ENCODE measurements at regions not wholly inside any gene's neighbourhood (a gene's known extent, or its start where the extent isn't known, plus 50 kb on each side); places are given as distances from the start of the nearest gene placed in this dataset.
"Not testable (repeated sequence)": the region's sequence is repeated elsewhere in the genome, so short reads cannot be mapped to it uniquely, and the experiment has no call there.

DNA sequence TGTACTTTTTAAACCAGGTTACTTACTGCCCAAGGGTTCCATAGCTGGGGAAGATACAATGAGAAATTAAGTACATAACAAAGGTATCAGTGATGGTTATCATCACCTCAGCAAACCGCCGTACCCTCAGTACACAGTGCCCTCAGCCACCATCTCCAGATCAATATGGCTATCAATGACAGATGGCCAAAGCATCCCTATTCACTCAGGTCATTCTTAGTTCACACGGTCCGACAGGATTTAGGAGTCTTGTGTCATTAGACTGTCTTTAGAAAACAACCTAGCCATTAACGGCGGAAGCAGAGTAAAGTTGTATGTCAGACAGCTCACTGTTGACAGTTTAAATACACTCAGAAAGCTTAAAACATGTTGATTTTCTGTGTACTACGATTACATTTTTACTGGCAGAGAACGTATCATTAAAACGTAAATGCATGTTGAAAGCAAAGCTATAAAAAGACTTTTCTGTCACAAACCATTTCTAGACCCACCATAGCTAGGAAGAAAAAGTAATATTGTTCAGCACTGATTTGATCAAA is 106.9 kb downstream of the HOXA1 start:
- H3K27ac ChIP-seq (ENCODE audit: low read depth, low read length): no peak overlapping the region
- no peaks in the 10 kb centered on the region for H3K27me3 ChIP-seq (ENCODE audit: control insufficient read depth in 2 of 2, insufficient read depth in 2 of 2, low read length in 2 of 2)
- ChIA-PET CTCF (no interaction called here), POLR2A (no interaction called here)
- no peaks in the 10 kb centered on the region for H3K9me3 ChIP-seq (ENCODE audit: control insufficient read depth in 2 of 3, low read length in 3 of 3)
- intact Hi-C loops (cut with micrococcal nuclease): no loop called here
- H3K36me3 ChIP-seq (ENCODE audit: control insufficient read depth in 2 of 3, insufficient read depth in 3 of 3, low read length in 3 of 3): no peaks in the 10 kb centered on the region
- DNase-seq (no peak), ATAC-seq (no peak)
- Mint-ChIP-seq H3K36me3 (no peaks in the 10 kb centered on the region), H3K4me1 (no peaks in the 10 kb centered on the region), H3K4me3 (no peak overlapping the region), H3K27ac (no peak overlapping the region), H3K9me3 (peaks cover 0 to 2% (median 0%) of the 10 kb centered on the region in 11 donors), H3K27me3 (peaks cover 4 to 11% (median 7%) of the 10 kb centered on the region in 5 donors)
- H3K4me3 ChIP-seq (ENCODE audit: low read length): no peak overlapping the region
- no peaks in the 10 kb centered on the region for H3K4me1 ChIP-seq (ENCODE audit: control insufficient read depth in 2 of 2, insufficient read depth in 2 of 2, low read length in 2 of 2)

DNA sequence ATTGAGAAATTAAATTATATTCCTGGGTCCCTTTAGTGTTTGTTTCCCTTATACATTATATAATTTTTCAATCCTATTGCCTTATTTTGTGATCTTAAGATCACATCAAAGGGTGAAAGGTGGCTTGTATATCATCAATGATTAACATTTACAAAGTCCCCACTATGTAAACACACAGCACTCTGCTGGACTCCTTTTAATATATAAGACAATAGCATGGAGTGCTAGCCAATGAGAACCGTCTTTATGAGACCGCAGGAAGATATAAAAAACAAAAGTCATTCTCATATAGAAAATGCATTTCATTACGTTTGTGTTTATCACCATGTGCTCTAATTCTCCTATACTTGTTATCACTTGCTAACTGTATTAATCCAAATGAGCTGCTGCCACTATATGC is 108.5 kb downstream of the HOXA1 start:
- intact Hi-C loops (cut with micrococcal nuclease): no loop called here
- ChIA-PET POLR2A (no interaction called here), CTCF (no interaction called here)
- Histone ChIP-seq H3K27ac (ENCODE audit: low read depth, low read length) (no peak overlapping the region), H3K9me3 (ENCODE audit: control insufficient read depth in 2 of 3, low read length in 3 of 3) (no peaks in the 10 kb centered on the region), H3K4me1 (ENCODE audit: control insufficient read depth in 2 of 2, insufficient read depth in 2 of 2, low read length in 2 of 2) (no peaks in the 10 kb centered on the region), H3K4me3 (ENCODE audit: low read length) (no peak overlapping the region), H3K27me3 (ENCODE audit: control insufficient read depth in 2 of 2, insufficient read depth in 2 of 2, low read length in 2 of 2) (no peaks in the 10 kb centered on the region), H3K36me3 (ENCODE audit: control insufficient read depth in 2 of 3, insufficient read depth in 3 of 3, low read length in 3 of 3) (no peaks in the 10 kb centered on the region)
- H3K36me3 Mint-ChIP-seq: peaks cover 0 to 3% (median 0%) of the 10 kb centered on the region in 5 donors
- no peaks in the 10 kb centered on the region for H3K4me1 Mint-ChIP-seq
- no peak overlapping the region for H3K4me3 Mint-ChIP-seq
- ATAC-seq: no peak
- H3K9me3 Mint-ChIP-seq: peaks cover 0 to 2% (median 0%) of the 10 kb centered on the region in 11 donors
- H3K27me3 Mint-ChIP-seq: peaks cover 4 to 18% (median 14%) of the 10 kb centered on the region in 5 donors
- H3K27ac Mint-ChIP-seq: no peak overlapping the region
- no peak for DNase-seq

DNA sequence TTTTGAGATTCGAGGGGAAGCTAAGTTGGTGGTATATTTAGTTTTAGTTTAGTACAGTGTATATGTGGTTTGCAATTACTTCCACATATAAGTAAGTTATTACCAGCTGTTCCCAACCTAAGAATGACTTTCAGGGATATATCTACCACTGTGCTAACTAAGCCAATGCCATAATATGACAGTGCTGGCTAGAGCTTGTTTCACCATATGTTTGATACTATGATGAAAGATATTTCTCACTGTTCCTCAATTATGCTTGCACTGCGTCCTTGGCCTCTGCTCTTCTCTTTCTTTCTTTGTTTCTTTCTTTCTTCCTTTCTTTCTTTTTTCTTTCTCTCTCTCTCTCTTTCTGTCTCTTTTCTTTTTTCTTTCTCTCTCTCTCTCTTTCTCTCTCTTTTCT is 113.8 kb upstream of the SKAP2 start:
- Histone ChIP-seq H3K27ac (ENCODE audit: low read depth, low read length) (no peak overlapping the region), H3K9me3 (ENCODE audit: control insufficient read depth in 2 of 3, low read length in 3 of 3) (peaks cover 0 to 4% (median 0%) of the 10 kb centered on the region in 3 experiments), H3K4me1 (ENCODE audit: control insufficient read depth in 2 of 2, insufficient read depth in 2 of 2, low read length in 2 of 2) (no peaks in the 10 kb centered on the region), H3K4me3 (ENCODE audit: low read length) (no peak overlapping the region), H3K27me3 (ENCODE audit: control insufficient read depth in 2 of 2, insufficient read depth in 2 of 2, low read length in 2 of 2) (no peaks in the 10 kb centered on the region), H3K36me3 (ENCODE audit: control insufficient read depth in 2 of 3, insufficient read depth in 3 of 3, low read length in 3 of 3) (no peaks in the 10 kb centered on the region)
- Mint-ChIP-seq H3K27ac (no peak overlapping the region), H3K4me3 (no peak overlapping the region), H3K27me3 (peaks cover 0 to 44% (median 36%) of the 10 kb centered on the region in 5 donors), H3K36me3 (peaks cover 0 to 6% (median 0%) of the 10 kb centered on the region in 5 donors), H3K4me1 (no peaks in the 10 kb centered on the region), H3K9me3 (peaks cover 0 to 20% (median 4%) of the 10 kb centered on the region in 11 donors)
- DNase-seq: no peak
- POLR2A ChIA-PET: no interaction called here
- CTCF ChIA-PET: no interaction called here
- ATAC-seq: peak; percentile 52
- intact Hi-C loops (cut with micrococcal nuclease): no loop called here

DNA sequence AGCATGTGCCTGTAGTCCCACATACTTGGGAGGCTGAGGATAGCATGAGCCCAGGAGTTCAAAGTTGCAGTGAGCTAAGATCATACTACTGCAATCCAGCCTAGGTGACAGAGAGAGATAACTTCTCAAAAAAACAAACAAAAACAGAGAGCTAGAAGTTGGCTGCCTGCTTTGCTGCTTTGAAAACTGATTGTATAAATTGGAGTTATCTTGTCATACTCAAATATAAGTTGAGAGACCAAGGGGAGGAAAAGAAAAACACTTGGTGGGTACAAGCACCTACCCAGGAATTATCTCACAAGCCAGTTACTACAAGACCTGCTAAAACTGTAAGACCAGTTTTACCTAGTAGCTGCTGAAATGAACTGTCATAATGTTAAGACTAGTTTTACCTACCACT is 112.5 kb upstream of the SKAP2 start:
- Histone ChIP-seq H3K27ac (ENCODE audit: low read depth, low read length) (no peak overlapping the region), H3K36me3 (ENCODE audit: control insufficient read depth in 2 of 3, insufficient read depth in 3 of 3, low read length in 3 of 3) (no peaks in the 10 kb centered on the region), H3K4me1 (ENCODE audit: control insufficient read depth in 2 of 2, insufficient read depth in 2 of 2, low read length in 2 of 2) (no peaks in the 10 kb centered on the region), H3K27me3 (ENCODE audit: control insufficient read depth in 2 of 2, insufficient read depth in 2 of 2, low read length in 2 of 2) (no peaks in the 10 kb centered on the region), H3K9me3 (ENCODE audit: control insufficient read depth in 2 of 3, low read length in 3 of 3) (peaks cover 0 to 5% (median 0%) of the 10 kb centered on the region in 3 experiments), H3K4me3 (ENCODE audit: low read length) (no peak overlapping the region)
- POLR2A ChIA-PET: no interaction called here
- no peak for ATAC-seq
- H3K9me3 Mint-ChIP-seq: peaks cover 0 to 34% (median 10%) of the 10 kb centered on the region in 11 donors
- H3K27ac Mint-ChIP-seq: no peak overlapping the region
- H3K36me3 Mint-ChIP-seq: peaks cover 0 to 14% (median 2%) of the 10 kb centered on the region in 5 donors
- intact Hi-C loops (cut with micrococcal nuclease): no loop called here
- peaks cover 0 to 33% (median 24%) of the 10 kb centered on the region in 5 donors for H3K27me3 Mint-ChIP-seq
- DNase-seq: no peak
- H3K4me1 Mint-ChIP-seq: no peaks in the 10 kb centered on the region
- CTCF ChIA-PET: no interaction called here
- H3K4me3 Mint-ChIP-seq: no peak overlapping the region

DNA sequence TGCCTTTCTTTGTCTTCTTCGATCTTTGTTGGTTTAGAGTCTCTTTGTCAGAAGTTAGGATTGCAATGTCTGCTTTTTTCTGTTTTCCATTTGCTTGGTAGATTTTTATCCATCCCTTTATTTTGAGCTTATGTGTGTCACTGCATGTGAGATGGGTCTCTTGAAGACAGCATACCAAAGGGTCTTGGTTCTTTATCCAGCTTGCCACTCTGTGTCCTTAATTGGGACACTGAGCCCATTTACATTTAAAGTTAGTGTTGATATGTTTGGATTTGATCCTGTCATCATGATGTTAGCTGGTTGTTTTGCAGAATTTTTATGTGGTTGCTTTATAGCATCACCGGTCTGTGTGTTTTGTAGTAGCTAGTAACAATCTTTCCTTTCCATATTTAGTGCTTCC is 107.5 kb upstream of the SKAP2 start:
- H3K4me3 ChIP-seq (ENCODE audit: low read length); POLR2A ChIA-PET; H3K4me3 Mint-ChIP-seq; H3K9me3 ChIP-seq (ENCODE audit: control insufficient read depth in 2 of 3, low read length in 3 of 3); H3K27ac Mint-ChIP-seq; H3K27me3 ChIP-seq (ENCODE audit: control insufficient read depth in 2 of 2, insufficient read depth in 2 of 2, low read length in 2 of 2); H3K27ac ChIP-seq (ENCODE audit: low read depth, low read length); intact Hi-C loops (cut with micrococcal nuclease); ATAC-seq; H3K4me1 ChIP-seq (ENCODE audit: control insufficient read depth in 2 of 2, insufficient read depth in 2 of 2, low read length in 2 of 2); H3K4me1 Mint-ChIP-seq; H3K36me3 ChIP-seq (ENCODE audit: control insufficient read depth in 2 of 3, insufficient read depth in 3 of 3, low read length in 3 of 3); DNase-seq; CTCF ChIA-PET: not testable (repeated sequence)
- peaks cover 0 to 14% (median 6%) of the 10 kb centered on the region in 5 donors for H3K36me3 Mint-ChIP-seq
- H3K27me3 Mint-ChIP-seq: peaks cover 0 to 27% (median 15%) of the 10 kb centered on the region in 5 donors
- peaks cover 0 to 53% (median 16%) of the 10 kb centered on the region in 11 donors for H3K9me3 Mint-ChIP-seq

DNA sequence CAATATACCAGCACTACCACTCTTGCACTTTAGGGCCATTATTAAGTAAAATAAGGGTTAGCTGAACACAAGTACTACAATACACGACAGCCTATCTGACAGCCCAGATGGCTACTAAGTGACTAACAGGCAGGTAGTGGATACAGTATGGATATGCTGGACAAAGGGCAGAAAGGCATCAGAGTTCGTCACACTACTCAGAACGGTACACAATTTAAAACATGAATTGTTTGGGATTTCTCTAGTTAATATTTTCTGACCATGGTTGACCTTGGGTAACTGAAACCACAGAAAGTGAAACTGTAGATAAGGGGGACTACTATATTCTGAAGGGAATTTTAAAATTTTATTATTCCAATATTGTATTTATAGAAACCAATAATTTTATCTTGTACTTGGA is 101.3 kb upstream of the SKAP2 start:
- no peak for ATAC-seq

DNA sequence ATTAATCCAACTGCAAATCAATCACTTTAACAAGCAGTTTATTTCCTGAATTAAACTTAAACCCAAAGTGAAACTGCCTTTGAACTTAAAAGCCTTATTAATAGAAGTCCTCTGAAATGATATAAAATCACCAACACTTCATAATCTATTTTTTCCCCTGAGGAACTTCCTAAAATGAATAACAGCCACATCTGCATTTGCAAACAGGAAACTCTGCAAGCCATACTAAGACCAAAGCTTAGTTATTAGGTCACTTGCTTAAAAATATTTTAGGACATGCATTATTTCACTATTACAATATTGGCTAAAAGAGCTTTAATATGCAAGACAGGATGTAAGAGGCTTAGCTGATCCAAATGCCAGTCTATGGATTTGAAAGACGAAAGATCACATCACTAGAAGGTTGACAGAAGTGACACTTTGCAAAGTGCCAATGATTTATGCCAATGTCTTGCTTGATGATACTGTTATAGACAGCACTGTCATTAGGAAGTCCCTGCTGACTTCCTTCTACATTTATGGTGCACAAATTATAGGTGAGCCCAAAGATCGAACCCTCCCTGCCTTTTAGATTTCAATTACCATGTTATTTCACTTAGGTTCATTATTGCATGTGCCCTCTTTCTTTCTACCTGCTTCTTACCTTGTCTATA is 99.9 kb upstream of the SKAP2 start:
- Mint-ChIP-seq H3K36me3 (no peaks in the 10 kb centered on the region), H3K4me1 (no peaks in the 10 kb centered on the region), H3K4me3 (no peak overlapping the region), H3K27ac (no peak overlapping the region), H3K9me3 (peaks cover 0 to 2% (median 0%) of the 10 kb centered on the region in 11 donors), H3K27me3 (peaks cover 0 to 13% (median 2%) of the 10 kb centered on the region in 5 donors)
- Histone ChIP-seq H3K4me1 (ENCODE audit: control insufficient read depth in 2 of 2, insufficient read depth in 2 of 2, low read length in 2 of 2) (no peaks in the 10 kb centered on the region), H3K27ac (ENCODE audit: low read depth, low read length) (no peak overlapping the region), H3K4me3 (ENCODE audit: low read length) (no peak overlapping the region), H3K9me3 (ENCODE audit: control insufficient read depth in 2 of 3, low read length in 3 of 3) (no peaks in the 10 kb centered on the region), H3K36me3 (ENCODE audit: control insufficient read depth in 2 of 3, insufficient read depth in 3 of 3, low read length in 3 of 3) (no peaks in the 10 kb centered on the region), H3K27me3 (ENCODE audit: control insufficient read depth in 2 of 2, insufficient read depth in 2 of 2, low read length in 2 of 2) (no peaks in the 10 kb centered on the region)
- no peak for DNase-seq
- ChIA-PET CTCF (no interaction called here), POLR2A (no interaction called here)
- ATAC-seq: no peak
- intact Hi-C loops (cut with micrococcal nuclease): no loop called here

More for the DNA sequence above, 101.3 kb upstream of the SKAP2 start:
- POLR2A ChIA-PET: no interaction called here
- no peaks in the 10 kb centered on the region for H3K9me3 ChIP-seq (ENCODE audit: control insufficient read depth in 2 of 3, low read length in 3 of 3)
- peaks cover 0 to 20% (median 5%) of the 10 kb centered on the region in 5 donors for H3K27me3 Mint-ChIP-seq
- H3K36me3 ChIP-seq (ENCODE audit: control insufficient read depth in 2 of 3, insufficient read depth in 3 of 3, low read length in 3 of 3): no peaks in the 10 kb centered on the region
- no peaks in the 10 kb centered on the region for H3K27me3 ChIP-seq (ENCODE audit: control insufficient read depth in 2 of 2, insufficient read depth in 2 of 2, low read length in 2 of 2)
- no peaks in the 10 kb centered on the region for H3K36me3 Mint-ChIP-seq
- H3K4me3 Mint-ChIP-seq: no peak overlapping the region
- no peaks in the 10 kb centered on the region for H3K4me1 Mint-ChIP-seq
- intact Hi-C loops (cut with micrococcal nuclease): no loop called here
- H3K4me3 ChIP-seq (ENCODE audit: low read length): no peak overlapping the region
- no peak overlapping the region for H3K27ac Mint-ChIP-seq
- peaks cover 0 to 8% (median under 1%) of the 10 kb centered on the region in 11 donors for H3K9me3 Mint-ChIP-seq
- H3K27ac ChIP-seq (ENCODE audit: low read depth, low read length): no peak overlapping the region
- H3K4me1 ChIP-seq (ENCODE audit: control insufficient read depth in 2 of 2, insufficient read depth in 2 of 2, low read length in 2 of 2): no peaks in the 10 kb centered on the region
- CTCF ChIA-PET: no interaction called here
- DNase-seq: no peak
